IPS-20b (cell line): ENCODE measurements at regions not wholly inside any gene's neighbourhood (a gene's known extent, or its start where the extent isn't known, plus 50 kb on each side); places are given as distances from the start of the nearest gene placed in this dataset.

Source experiments
- H3K27ac ChIP-seq: one replicate; pipeline ENCODE4 v1.5.1; 2013; ENCODE audit warnings: low read length
- H3K27me3 ChIP-seq: 2 replicates; pipeline ENCODE4 v1.6.1; 2013; ENCODE audit warnings: mild to moderate bottlenecking, low read length, inconsistent platforms; ENCODE audit not compliant: insufficient read depth
- H3K36me3 ChIP-seq: 2 replicates; pipeline ENCODE4 v1.6.1; 2013; ENCODE audit warnings: low read depth, mild to moderate bottlenecking, inconsistent platforms, low read length, moderate library complexity; ENCODE audit not compliant: insufficient read depth
- H3K4me1 ChIP-seq: 2 replicates; pipeline ENCODE4 v1.6.1; 2013; ENCODE audit warnings: mild to moderate bottlenecking, control low read depth, inconsistent platforms, low read length, moderate library complexity; ENCODE audit not compliant: insufficient read depth
- H3K4me3 ChIP-seq: 2 replicates; pipeline ENCODE4 v1.5.1; 2013; ENCODE audit warnings: mild to moderate bottlenecking, low read length, inconsistent platforms
- H3K9ac ChIP-seq: 2 replicates; pipeline ENCODE4 v1.6.1; 2013; ENCODE audit warnings: low read depth, mild to moderate bottlenecking, inconsistent platforms, low read length, moderate library complexity
- H3K9me3 ChIP-seq: 2 replicates; pipeline ENCODE4 v1.6.1; 2013; ENCODE audit warnings: mild to moderate bottlenecking, low read depth, low read length, inconsistent platforms; ENCODE audit not compliant: insufficient read depth

- Histone ChIP-seq H3K9me3 (no peaks in the 10 kb centered on the region), H3K27ac (no peak overlapping the region), H3K4me3 (no peak overlapping the region), H3K9ac (no peak overlapping the region), H3K4me1 (no peaks in the 10 kb centered on the region), H3K36me3 (no peaks in the 10 kb centered on the region), H3K27me3 (no peaks in the 10 kb centered on the region)
These were observed 95.9 kb upstream of the SPTBN1 start for GRCh38 chr2:54360055-54360792.

DNA sequence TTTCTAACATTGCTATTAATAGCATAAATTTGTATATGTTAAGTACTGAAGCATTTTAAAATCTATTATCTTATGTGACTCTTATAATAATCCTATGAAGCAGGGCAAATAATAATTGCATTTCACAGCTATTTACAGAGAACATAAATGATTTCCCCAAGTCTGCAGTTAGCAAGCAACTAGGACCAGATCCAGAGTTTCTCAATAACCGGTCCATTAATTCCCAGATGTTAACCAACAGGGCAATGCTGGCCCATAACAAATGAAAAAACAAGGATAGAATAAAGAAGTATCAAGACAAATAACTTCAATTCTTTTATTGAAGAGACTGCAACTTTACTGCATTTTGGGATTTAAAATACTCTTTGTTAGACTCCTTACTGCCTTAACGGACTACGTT lies 91.7 kb upstream of the SPTBN1 start:
- H3K27ac ChIP-seq = no peak overlapping the region
- H3K27me3 ChIP-seq = no peaks in the 10 kb centered on the region
- H3K36me3 ChIP-seq = no peaks in the 10 kb centered on the region
- no peaks in the 10 kb centered on the region for H3K4me1 ChIP-seq
- peaks cover 35% of the 10 kb centered on the region for H3K9me3 ChIP-seq
- H3K4me3 ChIP-seq = no peak overlapping the region
- H3K9ac ChIP-seq = no peak overlapping the region

GRCh38 chr2:54365661-54366060 lies 90.5 kb upstream of the SPTBN1 start:
- Histone ChIP-seq H3K27ac (no peak overlapping the region), H3K36me3 (no peaks in the 10 kb centered on the region), H3K9ac (no peak overlapping the region), H3K27me3 (no peaks in the 10 kb centered on the region), H3K4me1 (no peaks in the 10 kb centered on the region), H3K4me3 (no peak overlapping the region), H3K9me3 (peaks cover 37% of the 10 kb centered on the region)

GRCh38 chr2:54366487-54367280 lies 89.4 kb upstream of the SPTBN1 start:
- H3K9me3 ChIP-seq = peaks cover 37% of the 10 kb centered on the region
- H3K27ac ChIP-seq = no peak overlapping the region
- no peak overlapping the region for H3K9ac ChIP-seq
- no peaks in the 10 kb centered on the region for H3K36me3 ChIP-seq
- H3K4me1 ChIP-seq = no peaks in the 10 kb centered on the region
- H3K27me3 ChIP-seq = no peaks in the 10 kb centered on the region
- H3K4me3 ChIP-seq = no peak overlapping the region

- H3K27me3 ChIP-seq = no peaks in the 10 kb centered on the region
- no peaks in the 10 kb centered on the region for H3K4me1 ChIP-seq
- H3K9me3 ChIP-seq = peaks cover 37% of the 10 kb centered on the region
- no peak overlapping the region for H3K27ac ChIP-seq
- no peak overlapping the region for H3K9ac ChIP-seq
- no peak overlapping the region for H3K4me3 ChIP-seq
- no peaks in the 10 kb centered on the region for H3K36me3 ChIP-seq
These were observed 85.6 kb upstream of the SPTBN1 start for GRCh38 chr2:54370405-54371104.

DNA sequence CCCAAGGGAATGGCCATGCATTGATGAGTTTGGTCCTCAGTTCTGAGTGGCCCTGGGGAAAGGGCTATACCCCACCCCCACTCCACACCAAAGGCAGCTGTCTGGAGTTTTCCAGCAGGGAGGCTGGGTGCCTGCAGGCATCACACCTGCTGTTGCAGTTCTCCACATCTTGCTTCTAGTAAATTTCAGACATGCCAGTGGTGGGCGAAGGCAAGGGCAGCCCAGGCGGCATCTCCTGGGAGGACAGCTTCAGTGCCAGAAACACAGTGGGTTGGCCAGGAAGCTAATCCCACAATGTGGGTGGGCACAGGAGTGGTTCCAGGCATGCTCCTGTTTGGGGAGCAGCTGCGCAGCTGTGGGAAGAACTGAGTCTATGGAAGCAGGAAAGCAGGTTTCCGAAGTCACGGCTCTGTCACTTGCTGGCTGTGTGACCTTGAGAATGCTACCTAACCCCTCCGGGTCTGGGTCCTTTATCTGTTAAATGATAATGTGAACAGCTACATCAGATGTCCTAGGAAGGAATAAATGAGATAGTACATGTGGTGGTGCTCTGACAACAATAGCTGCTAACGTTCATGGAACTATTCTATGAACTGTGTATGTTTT lies 84.6 kb upstream of the SPTBN1 start:
- Histone ChIP-seq H3K27me3 (no peaks in the 10 kb centered on the region), H3K4me1 (no peaks in the 10 kb centered on the region), H3K36me3 (no peaks in the 10 kb centered on the region), H3K27ac (no peak overlapping the region), H3K9me3 (peaks cover 28% of the 10 kb centered on the region), H3K4me3 (no peak overlapping the region), H3K9ac (no peak overlapping the region)

- Histone ChIP-seq H3K36me3 (no peaks in the 10 kb centered on the region), H3K27ac (no peak overlapping the region), H3K4me3 (no peak overlapping the region), H3K4me1 (no peaks in the 10 kb centered on the region), H3K9ac (no peak overlapping the region), H3K9me3 (peaks cover 21% of the 10 kb centered on the region), H3K27me3 (no peaks in the 10 kb centered on the region)
These were observed 83.8 kb upstream of the SPTBN1 start for GRCh38 chr2:54372361-54372760.

GRCh38 chr2:54373855-54374254 lies 82.3 kb upstream of the SPTBN1 start:
- Histone ChIP-seq H3K27ac (no peak overlapping the region), H3K9ac (no peak overlapping the region), H3K36me3 (no peaks in the 10 kb centered on the region), H3K4me3 (no peak overlapping the region), H3K9me3 (peaks cover 7% of the 10 kb centered on the region), H3K4me1 (no peaks in the 10 kb centered on the region; the same call in 1 of the 2 replicates), H3K27me3 (no peaks in the 10 kb centered on the region)

DNA sequence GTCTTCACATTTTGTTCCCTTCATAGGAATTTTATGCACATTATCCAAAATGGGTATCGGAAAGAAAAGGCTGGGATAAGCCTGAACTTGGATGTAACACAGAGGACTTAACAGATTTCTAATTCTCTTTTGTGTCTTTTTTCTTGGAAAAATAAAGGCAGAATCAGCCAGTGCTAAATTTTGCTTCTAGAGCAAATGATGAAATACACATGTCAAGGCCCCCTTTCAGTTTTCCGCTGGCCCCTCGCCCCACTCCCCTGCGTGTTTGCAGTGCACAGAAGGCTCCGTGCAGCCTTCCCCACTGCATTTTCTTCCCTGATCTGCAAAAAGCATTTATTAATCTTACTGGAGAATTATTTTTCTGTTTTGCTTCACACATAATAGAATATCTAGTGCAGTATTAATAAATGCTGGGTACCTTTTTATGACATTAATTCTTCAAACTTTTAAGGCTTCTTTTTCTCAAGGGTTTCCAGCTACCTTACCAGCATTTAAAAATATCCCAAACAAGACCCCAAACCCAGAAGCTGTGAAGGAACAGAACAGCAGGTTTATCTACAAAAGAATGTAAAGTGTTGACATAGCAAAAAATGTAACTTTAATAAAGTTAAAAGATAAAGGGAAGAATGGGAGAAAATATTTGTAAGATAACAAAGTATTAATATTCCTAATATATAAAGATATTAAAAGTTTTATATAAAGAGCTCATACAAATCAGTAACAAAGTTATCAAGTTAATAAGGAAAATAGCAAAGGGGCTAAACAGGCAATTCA lies 81.3 kb upstream of the SPTBN1 start:
- Histone ChIP-seq H3K4me3 (no peak overlapping the region), H3K9ac (no peak overlapping the region), H3K36me3 (no peaks in the 10 kb centered on the region), H3K9me3 (no peaks in the 10 kb centered on the region), H3K27ac (no peak overlapping the region), H3K4me1 (no peaks in the 10 kb centered on the region; the same call in 1 of the 2 replicates), H3K27me3 (no peaks in the 10 kb centered on the region)

DNA sequence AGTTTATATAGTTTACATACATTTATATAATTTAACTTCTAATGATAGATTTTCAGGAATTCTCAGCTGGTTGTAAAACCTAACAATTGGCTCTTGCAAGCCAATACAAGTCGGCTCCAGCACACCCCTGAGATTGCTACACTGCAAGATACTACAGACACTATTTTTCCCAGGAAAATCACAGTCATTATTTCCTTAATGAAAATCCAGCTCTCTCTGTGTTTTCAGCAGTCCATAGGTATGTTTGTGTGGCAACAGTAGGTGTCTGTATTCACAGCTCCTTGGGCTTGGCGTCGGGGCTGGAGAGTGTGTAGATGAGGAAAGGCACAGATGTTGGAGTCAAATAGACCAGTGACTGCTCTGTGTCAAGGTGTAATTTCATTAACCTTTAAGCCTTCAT lies 78.7 kb upstream of the SPTBN1 start:
- Histone ChIP-seq H3K27ac (no peak overlapping the region), H3K9me3 (no peaks in the 10 kb centered on the region), H3K27me3 (no peaks in the 10 kb centered on the region), H3K9ac (no peak overlapping the region), H3K36me3 (no peaks in the 10 kb centered on the region), H3K4me3 (no peak overlapping the region), H3K4me1 (peaks cover 2% of the 10 kb centered on the region)

GRCh38 chr2:54377901-54378493 lies 78.1 kb upstream of the SPTBN1 start:
- peaks cover 2% of the 10 kb centered on the region for H3K4me1 ChIP-seq
- no peak overlapping the region for H3K4me3 ChIP-seq
- H3K36me3 ChIP-seq = no peaks in the 10 kb centered on the region
- no peak overlapping the region for H3K9ac ChIP-seq
- no peaks in the 10 kb centered on the region for H3K27me3 ChIP-seq
- no peaks in the 10 kb centered on the region for H3K9me3 ChIP-seq
- no peak overlapping the region for H3K27ac ChIP-seq
